Neural progenitor cell (in vitro differentiated cells): ENCODE measurements at regions not wholly inside any gene's neighbourhood (a gene's known extent, or its start where the extent isn't known, plus 50 kb on each side); places are given as distances from the start of the nearest gene placed in this dataset.

Experiments used
- EZH2 ChIP-seq: fragments of 200-600 bp; sonication (generic); IDR thresholded peaks from 2 replicates; pipeline ENCODE4 v1.6.1; 2017; ENCODE audit warnings: antibody characterized with exemption, mild to moderate bottlenecking, moderate library complexity
- TF ChIP-seq, protein P1 (sequence below): fragments of 200-600 bp; sonication (generic); IDR thresholded peaks from 2 replicates; pipeline ENCODE4 v1.5.1; 2017; ENCODE audit warnings: antibody characterized with exemption, mild to moderate bottlenecking

- TF ChIP-seq, protein P1, sequence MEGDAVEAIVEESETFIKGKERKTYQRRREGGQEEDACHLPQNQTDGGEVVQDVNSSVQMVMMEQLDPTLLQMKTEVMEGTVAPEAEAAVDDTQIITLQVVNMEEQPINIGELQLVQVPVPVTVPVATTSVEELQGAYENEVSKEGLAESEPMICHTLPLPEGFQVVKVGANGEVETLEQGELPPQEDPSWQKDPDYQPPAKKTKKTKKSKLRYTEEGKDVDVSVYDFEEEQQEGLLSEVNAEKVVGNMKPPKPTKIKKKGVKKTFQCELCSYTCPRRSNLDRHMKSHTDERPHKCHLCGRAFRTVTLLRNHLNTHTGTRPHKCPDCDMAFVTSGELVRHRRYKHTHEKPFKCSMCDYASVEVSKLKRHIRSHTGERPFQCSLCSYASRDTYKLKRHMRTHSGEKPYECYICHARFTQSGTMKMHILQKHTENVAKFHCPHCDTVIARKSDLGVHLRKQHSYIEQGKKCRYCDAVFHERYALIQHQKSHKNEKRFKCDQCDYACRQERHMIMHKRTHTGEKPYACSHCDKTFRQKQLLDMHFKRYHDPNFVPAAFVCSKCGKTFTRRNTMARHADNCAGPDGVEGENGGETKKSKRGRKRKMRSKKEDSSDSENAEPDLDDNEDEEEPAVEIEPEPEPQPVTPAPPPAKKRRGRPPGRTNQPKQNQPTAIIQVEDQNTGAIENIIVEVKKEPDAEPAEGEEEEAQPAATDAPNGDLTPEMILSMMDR: no peak
- TF ChIP-seq EZH2: no peak
Measured at GRCh38 chr17:77434136-77435114, 293.7 kb downstream of the SEC14L1 start.
